NT2/D1 (cell line): ENCODE measurements at regions not wholly inside any gene's neighbourhood (a gene's known extent, or its start where the extent isn't known, plus 50 kb on each side); places are given as distances from the start of the nearest gene placed in this dataset.
"Not testable (repeated sequence)": the region's sequence is repeated elsewhere in the genome, so short reads cannot be mapped to it uniquely, and the experiment has no call there.

Source experiments
- DNase-seq: peaks from one replicate; pipeline ENCODE4 v3.0.0-alpha.2; 2011; ENCODE audit warnings: low read depth, low spot score
- H3K27me3 ChIP-seq: 2 replicates; pipeline ENCODE4 v1.6.0; 2011; ENCODE audit warnings: mild to moderate bottlenecking; ENCODE audit not compliant: insufficient read length, insufficient read depth
- H3K36me3 ChIP-seq: 2 replicates; pipeline ENCODE4 v1.6.1; 2011; ENCODE audit warnings: mild to moderate bottlenecking, low read length, mixed read lengths; ENCODE audit not compliant: insufficient read depth, insufficient read length
- H3K4me1 ChIP-seq: 2 replicates; pipeline ENCODE4 v1.5.1; 2011; ENCODE audit not compliant: insufficient read depth, insufficient read length
- H3K4me3 ChIP-seq: 2 replicates; pipeline ENCODE4 v1.5.1; 2011; ENCODE audit warnings: low read depth; ENCODE audit not compliant: insufficient read length
- H3K9ac ChIP-seq: 2 replicates; pipeline ENCODE4 v1.6.0; 2011; ENCODE audit warnings: low read depth; ENCODE audit not compliant: insufficient read length
- H3K9me3 ChIP-seq: 2 replicates; pipeline ENCODE4 v1.5.1; 2011; ENCODE audit warnings: mild to moderate bottlenecking, low read length; ENCODE audit not compliant: insufficient read depth
- SUZ12 ChIP-seq: IDR thresholded peaks from 2 replicates; pipeline ENCODE4 v1.6.1; 2011; ENCODE audit not compliant: insufficient read length, insufficient read depth; ENCODE audit errors: extremely low read depth
- YY1 ChIP-seq: IDR thresholded peaks from 2 replicates; pipeline ENCODE4 v1.6.1; 2011; ENCODE audit not compliant: insufficient read length, insufficient read depth
- ZNF274 ChIP-seq: IDR thresholded peaks from 2 replicates; pipeline ENCODE4 v1.6.1; 2011; ENCODE audit warnings: mild to moderate bottlenecking, low read depth, low read length

GRCh38 chr4:186414390-186414789 lies 141.0 kb downstream of the MTNR1A start:
- Histone ChIP-seq H3K4me1 (no peaks in the 10 kb centered on the region), H3K4me3 (no peak overlapping the region), H3K9me3 (no peaks in the 10 kb centered on the region), H3K9ac (no peak overlapping the region), H3K36me3 (no peaks in the 10 kb centered on the region), H3K27me3 (no peaks in the 10 kb centered on the region)
- DNase-seq = no peak
- TF ChIP-seq SUZ12 (no peak), YY1 (no peak), ZNF274 (no peak)

DNA sequence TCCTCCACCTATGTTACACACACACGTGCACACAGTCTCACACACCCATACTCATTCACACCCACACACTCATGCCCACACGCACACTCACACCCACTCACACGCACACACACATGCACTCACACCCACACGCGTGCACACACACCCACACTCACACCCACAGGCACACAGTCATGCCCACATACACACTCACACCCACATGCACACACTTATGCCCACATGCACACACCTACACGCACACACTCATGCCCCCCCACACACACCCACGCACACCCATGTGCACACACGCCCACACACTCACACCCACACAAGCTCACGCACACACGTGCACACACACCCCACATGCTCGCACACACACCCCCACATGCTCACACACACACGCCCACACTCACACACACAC lies 140.0 kb downstream of the F11 start:
- no peak overlapping the region for H3K9ac ChIP-seq
- no peak for DNase-seq
- no peaks in the 10 kb centered on the region for H3K4me1 ChIP-seq
- no peaks in the 10 kb centered on the region for H3K27me3 ChIP-seq
- no peak overlapping the region for H3K4me3 ChIP-seq
- H3K36me3 ChIP-seq = no peaks in the 10 kb centered on the region
- TF ChIP-seq SUZ12 = no peak
- TF ChIP-seq ZNF274 = no peak
- TF ChIP-seq YY1 = no peak
- H3K9me3 ChIP-seq = no peaks in the 10 kb centered on the region

DNA sequence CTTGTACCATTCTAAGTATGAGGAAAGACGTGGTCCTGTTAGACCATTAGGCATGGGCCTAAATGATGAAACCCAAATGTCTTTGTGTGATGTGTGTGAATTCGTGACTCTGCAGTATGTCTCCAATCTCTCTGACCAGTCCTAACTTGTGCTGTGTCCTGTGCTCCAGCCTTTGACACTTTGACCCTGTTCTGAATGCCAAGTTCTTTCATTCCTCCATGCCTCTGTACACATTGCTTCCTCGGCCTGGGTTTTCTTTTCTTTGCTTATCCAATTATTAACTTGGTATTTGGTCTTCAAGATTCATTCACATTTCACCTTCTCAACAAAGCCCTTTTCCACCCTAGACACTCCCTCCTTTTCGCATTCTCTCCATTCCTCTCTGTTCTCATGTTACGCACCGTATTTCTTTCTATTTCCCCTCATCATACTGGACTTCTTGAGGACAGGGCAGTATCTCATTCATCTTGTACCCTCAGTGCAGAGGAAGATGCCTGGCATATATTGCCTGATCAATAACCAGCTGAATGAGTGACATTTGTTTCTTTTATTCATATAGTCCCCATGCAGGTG lies 138.7 kb downstream of the F11 start:
- no peaks in the 10 kb centered on the region for H3K36me3 ChIP-seq
- TF ChIP-seq ZNF274 = no peak
- no peak for TF ChIP-seq SUZ12
- TF ChIP-seq YY1 = no peak
- no peak overlapping the region for H3K4me3 ChIP-seq
- no peak overlapping the region for H3K9ac ChIP-seq
- H3K27me3 ChIP-seq = no peaks in the 10 kb centered on the region
- H3K4me1 ChIP-seq = no peaks in the 10 kb centered on the region
- no peak for DNase-seq
- H3K9me3 ChIP-seq = no peaks in the 10 kb centered on the region

GRCh38 chr4:186400676-186401075 lies 134.7 kb downstream of the F11 start:
- Histone ChIP-seq H3K4me1 (no peaks in the 10 kb centered on the region), H3K9me3 (no peaks in the 10 kb centered on the region), H3K9ac (no peak overlapping the region), H3K4me3 (no peak overlapping the region), H3K36me3 (no peaks in the 10 kb centered on the region), H3K27me3 (no peaks in the 10 kb centered on the region)
- no peak for TF ChIP-seq YY1
- no peak for TF ChIP-seq SUZ12
- no peak for TF ChIP-seq ZNF274
- no peak for DNase-seq

DNA sequence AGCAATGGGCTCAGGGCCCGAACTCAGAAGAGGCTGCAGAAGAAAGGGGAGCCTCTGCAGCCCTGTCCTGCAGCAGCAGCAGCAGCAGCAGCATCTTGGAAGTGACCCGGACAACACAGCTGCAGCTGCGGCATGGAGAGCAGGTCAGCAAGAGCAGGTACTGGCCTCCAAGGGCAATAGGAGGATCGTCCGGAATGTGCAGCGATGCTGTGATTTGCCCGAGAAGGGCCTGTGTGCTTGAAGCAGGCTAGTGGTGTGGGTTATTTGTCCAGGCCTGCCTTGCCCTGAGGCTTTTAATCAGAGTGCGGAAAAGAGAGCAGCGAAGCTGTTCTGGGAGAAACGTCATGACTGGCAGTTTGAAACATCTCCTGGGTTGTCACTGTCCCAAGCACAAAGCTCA lies 126.0 kb downstream of the F11 start:
- Histone ChIP-seq H3K9me3 (no peaks in the 10 kb centered on the region), H3K27me3 (no peaks in the 10 kb centered on the region), H3K4me1 (no peaks in the 10 kb centered on the region), H3K9ac (no peak overlapping the region), H3K4me3 (no peak overlapping the region), H3K36me3 (no peaks in the 10 kb centered on the region)
- no peak for DNase-seq
- no peak for TF ChIP-seq ZNF274
- no peak for TF ChIP-seq SUZ12
- TF ChIP-seq YY1 = no peak

- not testable (repeated sequence) for DNase-seq, H3K27me3 ChIP-seq, H3K36me3 ChIP-seq, H3K4me3 ChIP-seq, H3K9ac ChIP-seq, H3K9me3 ChIP-seq, H3K4me1 ChIP-seq
Observed at GRCh38 chr4:186384328-186384727, 118.3 kb downstream of the F11 start.

DNA sequence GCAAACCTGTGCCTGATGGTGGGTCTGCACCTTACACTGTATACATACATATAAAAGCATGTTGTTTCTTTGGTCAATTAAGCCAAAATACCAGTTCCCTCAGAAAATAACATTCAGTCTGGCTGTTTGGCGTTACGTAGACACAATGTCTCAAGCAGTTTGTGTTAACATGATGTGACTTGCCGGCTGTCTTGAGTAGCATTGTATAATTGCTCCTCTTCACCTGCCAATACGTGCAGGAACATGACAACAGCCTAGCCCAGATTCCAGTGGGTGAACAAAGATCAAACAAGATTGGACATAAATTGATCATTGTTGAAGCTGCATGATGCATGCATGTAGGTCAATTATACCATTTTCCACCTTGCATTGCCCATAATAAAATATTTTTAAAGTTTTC lies 102.3 kb downstream of the F11 start:
- Histone ChIP-seq H3K4me3 (no peak overlapping the region), H3K36me3 (no peaks in the 10 kb centered on the region), H3K9me3 (peaks cover 29% of the 10 kb centered on the region), H3K27me3 (no peaks in the 10 kb centered on the region), H3K4me1 (no peaks in the 10 kb centered on the region), H3K9ac (no peak overlapping the region)
- TF ChIP-seq YY1 = no peak
- TF ChIP-seq SUZ12 = no peak
- TF ChIP-seq ZNF274 = no peak
- DNase-seq = no peak

GRCh38 chr4:186366326-186366725 lies 100.3 kb downstream of the F11 start:
- TF ChIP-seq SUZ12 = no peak
- no peak for TF ChIP-seq ZNF274
- no peak for TF ChIP-seq YY1

GRCh38 chr4:186363038-186363437 lies 97.0 kb downstream of the F11 start:
- peaks cover 35% of the 10 kb centered on the region for H3K9me3 ChIP-seq
- not testable (repeated sequence) for H3K9ac ChIP-seq, H3K36me3 ChIP-seq, H3K27me3 ChIP-seq, H3K4me1 ChIP-seq, H3K4me3 ChIP-seq
- DNase-seq = peak; percentile 6

More at GRCh38 chr4:186366326-186366725, 100.3 kb downstream of the F11 start:
- Histone ChIP-seq H3K4me1 (no peaks in the 10 kb centered on the region), H3K9ac (no peak overlapping the region), H3K4me3 (no peak overlapping the region), H3K27me3 (no peaks in the 10 kb centered on the region), H3K9me3 (peaks cover 35% of the 10 kb centered on the region), H3K36me3 (no peaks in the 10 kb centered on the region)
- no peak for DNase-seq
